H9 (cell line): ENCODE measurements at regions not wholly inside any gene's neighbourhood (a gene's known extent, or its start where the extent isn't known, plus 50 kb on each side); places are given as distances from the start of the nearest gene placed in this dataset.
"Not testable (repeated sequence)": the region's sequence is repeated elsewhere in the genome, so short reads cannot be mapped to it uniquely, and the experiment has no call there.

Experiments used
- DNase-seq: peaks from one replicate; pipeline ENCODE4 v3.0.0-alpha.2; 2017
- H2AFZ ChIP-seq: one replicate; pipeline ENCODE4 v1.6.1; 2013; ENCODE audit warnings: mild to moderate bottlenecking, low read length, control low read depth, moderate library complexity
- H2AK5ac ChIP-seq: 2 replicates; pipeline ENCODE4 v1.6.1; 2013; ENCODE audit warnings: low read length, control low read depth, mixed read lengths; ENCODE audit not compliant: insufficient read length
- H2BK120ac ChIP-seq: one replicate; pipeline ENCODE4 v1.6.1; 2013; ENCODE audit warnings: low read depth, mild to moderate bottlenecking, low read length, control low read depth, inconsistent platforms; ENCODE audit not compliant: poor library complexity, severe bottlenecking
- H2BK12ac ChIP-seq: 2 replicates; pipeline ENCODE4 v1.6.1; 2013; ENCODE audit warnings: low read length, control low read depth, mixed read lengths, low read depth; ENCODE audit not compliant: insufficient read length
- H2BK15ac ChIP-seq: 2 replicates; pipeline ENCODE4 v1.6.1; 2013; ENCODE audit warnings: low read depth, low read length, control low read depth
- H2BK20ac ChIP-seq: one replicate; pipeline ENCODE4 v1.6.1; 2013; ENCODE audit warnings: low read depth, mild to moderate bottlenecking, low read length, control low read depth, inconsistent platforms; ENCODE audit not compliant: poor library complexity, severe bottlenecking
- H2BK5ac ChIP-seq: 2 replicates; pipeline ENCODE4 v1.6.1; 2013; ENCODE audit warnings: low read length, control low read depth, mixed read lengths; ENCODE audit not compliant: insufficient read length
- H3K14ac ChIP-seq: 2 replicates; pipeline ENCODE4 v1.6.1; 2013; ENCODE audit warnings: low read length, control low read depth; ENCODE audit not compliant: insufficient read depth
- H3K18ac ChIP-seq: 2 replicates; pipeline ENCODE4 v1.6.1; 2013; ENCODE audit warnings: low read depth, mild to moderate bottlenecking, mixed read lengths, low read length, control low read depth; ENCODE audit not compliant: insufficient read length
- H3K23ac ChIP-seq: 2 replicates; pipeline ENCODE4 v1.6.1; 2013; ENCODE audit warnings: low read length, control low read depth, mixed read lengths, low read depth; ENCODE audit not compliant: insufficient read length
- H3K23me2 ChIP-seq: 2 replicates; pipeline ENCODE4 v1.6.1; 2013; ENCODE audit warnings: low read depth, mild to moderate bottlenecking, mixed read lengths, low read length, control low read depth; ENCODE audit not compliant: insufficient read length, poor library complexity, severe bottlenecking
- H3K27ac ChIP-seq: 2 replicates; pipeline ENCODE4 v1.5.1; 2013; ENCODE audit warnings: low read length, control low read depth, mixed read lengths, low read depth; ENCODE audit not compliant: insufficient read length
- H3K27me3 ChIP-seq: 2 replicates; pipeline ENCODE4 v1.6.1; 2013; ENCODE audit warnings: low read length, control low read depth, inconsistent platforms; ENCODE audit not compliant: insufficient read depth
- H3K4ac ChIP-seq: 2 replicates; pipeline ENCODE4 v1.6.1; 2013; ENCODE audit warnings: low read depth, mild to moderate bottlenecking, control low read depth, inconsistent platforms, low read length, moderate library complexity
- H3K4me1 ChIP-seq: 2 replicates; pipeline ENCODE4 v1.6.1; 2013; ENCODE audit warnings: low read length, control low read depth, inconsistent platforms; ENCODE audit not compliant: insufficient read depth
- H3K4me2 ChIP-seq: 2 replicates; pipeline ENCODE4 v1.6.1; 2013; ENCODE audit warnings: low read length, control low read depth, mixed read lengths; ENCODE audit not compliant: insufficient read length, insufficient read depth
- H3K56ac ChIP-seq: 2 replicates; pipeline ENCODE4 v1.6.1; 2013; ENCODE audit warnings: low read depth, mild to moderate bottlenecking, mixed read lengths, low read length, control low read depth; ENCODE audit not compliant: insufficient read length
- H3K79me1 ChIP-seq: 2 replicates; pipeline ENCODE4 v1.6.1; 2013; ENCODE audit warnings: low read depth, mild to moderate bottlenecking, moderate library complexity, low read length, control low read depth, inconsistent platforms; ENCODE audit not compliant: insufficient read depth, poor library complexity, severe bottlenecking
- H3K79me2 ChIP-seq: 2 replicates; pipeline ENCODE4 v1.6.1; 2013; ENCODE audit warnings: low read length, control low read depth, inconsistent platforms; ENCODE audit not compliant: insufficient read depth
- H3K9ac ChIP-seq: 2 replicates; pipeline ENCODE4 v1.6.1; 2013; ENCODE audit warnings: low read length, control low read depth, mixed read lengths; ENCODE audit not compliant: insufficient read length; ENCODE audit errors: extremely low read depth
- H3K9me3 ChIP-seq: one replicate; pipeline ENCODE4 v1.6.1; 2013; ENCODE audit warnings: low read depth, low read length, inconsistent platforms; ENCODE audit not compliant: control insufficient read depth
- H3T11ph ChIP-seq: one replicate; pipeline ENCODE4 v1.6.1; 2013; ENCODE audit warnings: mild to moderate bottlenecking, low read length, control low read depth, inconsistent platforms
- H4K20me1 ChIP-seq: one replicate; pipeline ENCODE4 v1.6.1; 2013; ENCODE audit not compliant: control insufficient read depth, insufficient read length, insufficient read depth
- H4K5ac ChIP-seq: 2 replicates; pipeline ENCODE4 v1.6.1; 2013; ENCODE audit warnings: low read depth, mild to moderate bottlenecking, mixed read lengths, low read length, control low read depth; ENCODE audit not compliant: insufficient read length
- H4K8ac ChIP-seq: replicated peaks from 2 replicates; pipeline ENCODE4 v1.6.1; 2013; ENCODE audit warnings: low read length, control low read depth, mixed read lengths, low read depth; ENCODE audit not compliant: insufficient read length
- H4K91ac ChIP-seq: 2 replicates; pipeline ENCODE4 v1.6.1; 2013; ENCODE audit warnings: low read depth, mild to moderate bottlenecking, moderate library complexity, mixed read lengths, low read length, control low read depth; ENCODE audit not compliant: insufficient read length
- H3K27ac Mint-ChIP-seq, 3 experiments: 2 replicates in 2 of 3; 3 replicates in 1 of 3; pipeline ENCODE4 v1.8.0; 2020 to 2021; ENCODE audit warnings: mixed read lengths in 3 of 3, mild to moderate bottlenecking in 1 of 3, moderate library complexity in 1 of 3
- H3K27me3 Mint-ChIP-seq: 2 replicates; pipeline ENCODE4 v1.8.0; 2021; ENCODE audit warnings: low read depth, mild to moderate bottlenecking, moderate library complexity, mixed read lengths
- H3K36me3 Mint-ChIP-seq, 3 experiments: 2 replicates in 2 of 3; 3 replicates in 1 of 3; pipeline ENCODE4 v1.8.0; 2020 to 2021; ENCODE audit warnings: low read depth in 3 of 3, mixed read lengths in 3 of 3; ENCODE audit not compliant: insufficient read depth in 1 of 3
- H3K4me1 Mint-ChIP-seq, 2 experiments: 2 replicates each; pipeline ENCODE4 v1.8.0; 2020; ENCODE audit warnings: mixed read lengths in 2 of 2
- H3K4me3 Mint-ChIP-seq, 2 experiments: 2 replicates in 1 of 2; 3 replicates in 1 of 2; pipeline ENCODE4 v1.8.0; 2020 to 2021; ENCODE audit warnings: mild to moderate bottlenecking in 2 of 2, mixed read lengths in 2 of 2, moderate library complexity in 1 of 2
- H3K9me3 Mint-ChIP-seq, 2 experiments: 2 replicates in 1 of 2; 3 replicates in 1 of 2; pipeline ENCODE4 v1.8.0; 2020; ENCODE audit warnings: mild to moderate bottlenecking in 2 of 2, mixed read lengths in 2 of 2, moderate library complexity in 1 of 2
- WGBS: extraction: QIAGEN DNeasy Blood & Tissue Kit; methylation state at CpG from one replicate; pipeline ENCODE4 v1.1.7; 2013; ENCODE audit warnings: missing lambda C conversion rate, low lambda C conversion rate, mixed read lengths; ENCODE audit not compliant: insufficient read length; ENCODE audit errors: extremely low coverage; 5-methylcytosine and 5-hydroxymethylcytosine counted together

- peaks cover 0 to 12% (median 3%) of the 10 kb centered on the region in 3 experiments; a peak in 4 of 7 replicates for H3K36me3 Mint-ChIP-seq
- not testable (repeated sequence) for H4K20me1 ChIP-seq, H3K4ac ChIP-seq, H3K27ac Mint-ChIP-seq, H4K91ac ChIP-seq, H3K14ac ChIP-seq, H3K79me1 ChIP-seq, H2AFZ ChIP-seq, H2BK15ac ChIP-seq, H4K8ac ChIP-seq, H3K27me3 ChIP-seq, H2BK20ac ChIP-seq, H3K56ac ChIP-seq, H3K4me3 Mint-ChIP-seq, H4K5ac ChIP-seq, H3K27me3 Mint-ChIP-seq, DNase-seq, H2BK5ac ChIP-seq, H3T11ph ChIP-seq, H2BK12ac ChIP-seq, H3K23me2 ChIP-seq, H3K18ac ChIP-seq, H2BK120ac ChIP-seq, H3K4me1 ChIP-seq, H3K23ac ChIP-seq, H3K79me2 ChIP-seq, H2AK5ac ChIP-seq, H3K27ac ChIP-seq, H3K9ac ChIP-seq, H3K4me1 Mint-ChIP-seq, H3K4me2 ChIP-seq
- H3K9me3 Mint-ChIP-seq = peaks cover 75 to 79% of the 10 kb centered on the region in 2 experiments
- peaks cover 39% of the 10 kb centered on the region for H3K9me3 ChIP-seq
- no CpG with 5 or more reads among the region's 4 CpGs for WGBS
Observed at GRCh38 chr22:16730894-16731293, 94.3 kb downstream of the XKR3 start.

- not testable (repeated sequence) for H3K27me3 Mint-ChIP-seq, H4K91ac ChIP-seq, H2BK5ac ChIP-seq, H3K27ac Mint-ChIP-seq, H3K23me2 ChIP-seq, H2BK120ac ChIP-seq, DNase-seq, H3K27ac ChIP-seq, H3K4me3 Mint-ChIP-seq, H3K4ac ChIP-seq, H2AK5ac ChIP-seq, H2AFZ ChIP-seq, H3K4me1 Mint-ChIP-seq, H3K27me3 ChIP-seq, H3K18ac ChIP-seq, H3K36me3 Mint-ChIP-seq, H3K56ac ChIP-seq, H3T11ph ChIP-seq, H2BK12ac ChIP-seq, H2BK20ac ChIP-seq, H3K9ac ChIP-seq, H4K20me1 ChIP-seq, H2BK15ac ChIP-seq, H3K79me1 ChIP-seq, H3K79me2 ChIP-seq, H4K8ac ChIP-seq, H4K5ac ChIP-seq, H3K4me2 ChIP-seq, H3K14ac ChIP-seq, H3K4me1 ChIP-seq, H3K23ac ChIP-seq
- no CpG with 5 or more reads among the region's 1 CpG for WGBS
- peaks cover 31% of the 10 kb centered on the region for H3K9me3 ChIP-seq
- H3K9me3 Mint-ChIP-seq = peaks cover 78 to 84% of the 10 kb centered on the region in 2 experiments
Observed at GRCh38 chr22:16727491-16727890, 97.7 kb downstream of the XKR3 start.
